Bronchial epithelial cell (primary cell): ENCODE measurements at regions not wholly inside any gene's neighbourhood (a gene's known extent, or its start where the extent isn't known, plus 50 kb on each side); places are given as distances from the start of the nearest gene placed in this dataset.

ENCODE experiments used
- DNase-seq: peaks from one replicate; pipeline ENCODE4 v3.0.0-alpha.2; 2010; ENCODE audit warnings: low read depth
- FAIRE-seq: peaks from 2 replicates; lab custom pipeline; 2011; peaks lifted over from hg19 to GRCh38; lab: Jason Lieb, UNC
- H3K27me3 ChIP-seq: 2 replicates; pipeline ENCODE4 v1.5.1; 2011; ENCODE audit warnings: low read length; ENCODE audit not compliant: control insufficient read depth, insufficient read depth
- H3K36me3 ChIP-seq: 2 replicates; pipeline ENCODE4 v1.5.1; 2011; ENCODE audit warnings: low read length; ENCODE audit not compliant: control insufficient read depth, insufficient read depth
- H3K4me3 ChIP-seq: 2 replicates; pipeline ENCODE4 v1.5.1; 2011; ENCODE audit warnings: mild to moderate bottlenecking, low read depth, low read length, control low read depth
- TF ChIP-seq, protein P1 (sequence below): IDR thresholded peaks from 2 replicates; pipeline ENCODE4 v1.5.1; 2011; ENCODE audit warnings: mild to moderate bottlenecking, moderate library complexity, low read length, control low read depth, inconsistent platforms; ENCODE audit not compliant: insufficient read depth, severe bottlenecking

DNA sequence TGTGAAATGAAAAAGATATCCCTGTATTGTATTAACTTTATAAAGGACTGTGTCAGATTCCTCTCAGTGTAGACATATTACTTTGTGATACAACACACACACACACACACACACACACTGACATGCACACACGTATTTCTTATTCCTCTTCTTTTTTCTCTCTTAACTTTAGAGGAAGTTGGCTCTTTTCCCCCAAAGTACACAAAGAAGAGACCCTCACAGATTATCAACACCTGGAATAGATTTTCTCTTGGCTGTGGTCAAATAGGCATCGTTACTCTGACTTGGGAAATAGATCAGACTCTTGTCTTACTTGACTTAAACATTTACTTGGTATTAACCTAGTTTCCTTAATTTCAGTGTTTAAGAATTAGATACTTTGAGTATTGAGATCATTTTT lies 792.8 kb downstream of the ADGRL2 start:
- Histone ChIP-seq H3K27me3 (no peaks in the 10 kb centered on the region), H3K4me3 (no peak overlapping the region), H3K36me3 (no peaks in the 10 kb centered on the region)
- TF ChIP-seq, protein P1, sequence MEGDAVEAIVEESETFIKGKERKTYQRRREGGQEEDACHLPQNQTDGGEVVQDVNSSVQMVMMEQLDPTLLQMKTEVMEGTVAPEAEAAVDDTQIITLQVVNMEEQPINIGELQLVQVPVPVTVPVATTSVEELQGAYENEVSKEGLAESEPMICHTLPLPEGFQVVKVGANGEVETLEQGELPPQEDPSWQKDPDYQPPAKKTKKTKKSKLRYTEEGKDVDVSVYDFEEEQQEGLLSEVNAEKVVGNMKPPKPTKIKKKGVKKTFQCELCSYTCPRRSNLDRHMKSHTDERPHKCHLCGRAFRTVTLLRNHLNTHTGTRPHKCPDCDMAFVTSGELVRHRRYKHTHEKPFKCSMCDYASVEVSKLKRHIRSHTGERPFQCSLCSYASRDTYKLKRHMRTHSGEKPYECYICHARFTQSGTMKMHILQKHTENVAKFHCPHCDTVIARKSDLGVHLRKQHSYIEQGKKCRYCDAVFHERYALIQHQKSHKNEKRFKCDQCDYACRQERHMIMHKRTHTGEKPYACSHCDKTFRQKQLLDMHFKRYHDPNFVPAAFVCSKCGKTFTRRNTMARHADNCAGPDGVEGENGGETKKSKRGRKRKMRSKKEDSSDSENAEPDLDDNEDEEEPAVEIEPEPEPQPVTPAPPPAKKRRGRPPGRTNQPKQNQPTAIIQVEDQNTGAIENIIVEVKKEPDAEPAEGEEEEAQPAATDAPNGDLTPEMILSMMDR = no peak
- no peak for FAIRE-seq
- no peak for DNase-seq

DNA sequence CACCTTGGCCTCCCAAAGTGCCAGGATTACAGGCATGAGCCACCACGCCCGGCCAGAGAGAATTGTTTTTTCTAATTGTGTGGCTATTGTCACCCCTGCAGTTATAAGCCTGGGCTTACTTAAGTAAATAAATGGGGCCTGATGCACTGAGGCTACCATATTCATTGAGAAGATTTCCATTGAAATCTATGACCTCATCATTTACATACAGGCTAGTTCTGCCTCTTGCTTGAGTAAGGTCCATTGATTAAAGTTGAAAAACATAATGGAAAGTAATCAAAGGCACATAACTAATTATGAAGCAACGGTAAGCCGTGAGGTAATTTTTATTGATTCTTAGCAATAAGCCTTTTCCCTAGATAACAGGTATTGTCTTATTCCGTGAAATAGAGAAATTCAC lies 788.9 kb downstream of the ADGRL2 start:
- Histone ChIP-seq H3K27me3 (no peaks in the 10 kb centered on the region), H3K36me3 (no peaks in the 10 kb centered on the region), H3K4me3 (no peak overlapping the region)
- TF ChIP-seq, protein P1 = no peak
- DNase-seq (no peak), FAIRE-seq (no peak)

DNA sequence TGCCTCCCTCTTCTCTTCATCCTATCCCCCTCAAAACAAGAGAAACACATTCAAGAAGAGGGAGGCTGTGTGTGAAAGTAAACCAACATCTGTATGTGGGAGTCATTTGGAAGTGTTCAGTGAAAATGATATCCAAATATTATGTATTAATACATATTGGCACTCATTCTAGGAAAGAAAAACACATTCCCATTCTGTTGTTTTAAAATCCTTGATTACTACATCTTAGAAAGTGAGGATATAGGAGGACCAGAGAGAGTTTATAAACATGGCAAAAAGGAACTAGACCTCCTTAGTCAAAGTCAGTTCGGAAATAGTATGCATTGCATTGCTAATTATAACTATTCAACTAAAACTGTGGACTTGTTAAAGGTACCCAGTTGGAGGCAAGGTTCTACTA lies 786.6 kb downstream of the ADGRL2 start:
- TF ChIP-seq, protein P1 = no peak
- FAIRE-seq (no peak), DNase-seq (no peak)
- H3K36me3 ChIP-seq = no peaks in the 10 kb centered on the region
- H3K27me3 ChIP-seq = no peaks in the 10 kb centered on the region
- H3K4me3 ChIP-seq = no peak overlapping the region

DNA sequence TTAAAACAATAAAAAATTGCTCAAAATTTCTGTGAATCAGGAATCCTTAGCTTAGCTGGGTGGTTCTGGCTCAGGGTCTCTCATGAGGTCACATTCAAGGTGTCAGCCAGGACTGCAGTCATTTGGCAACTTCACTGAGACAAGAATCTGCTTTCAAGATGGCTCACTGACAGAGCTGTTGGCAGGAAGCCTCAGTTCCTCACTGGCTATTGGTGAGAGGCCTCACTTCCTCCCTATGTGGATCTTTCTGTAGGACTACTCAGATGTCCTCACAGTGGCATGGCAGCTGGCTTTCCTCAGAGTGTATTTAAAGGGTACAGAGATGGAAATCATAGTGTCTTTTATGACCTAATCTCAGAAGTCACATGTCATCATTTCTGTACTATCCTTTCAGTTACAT lies 785.7 kb downstream of the ADGRL2 start:
- H3K27me3 ChIP-seq = no peaks in the 10 kb centered on the region
- FAIRE-seq (no peak), DNase-seq (no peak)
- TF ChIP-seq, protein P1 = no peak
- no peak overlapping the region for H3K4me3 ChIP-seq
- no peaks in the 10 kb centered on the region for H3K36me3 ChIP-seq

DNA sequence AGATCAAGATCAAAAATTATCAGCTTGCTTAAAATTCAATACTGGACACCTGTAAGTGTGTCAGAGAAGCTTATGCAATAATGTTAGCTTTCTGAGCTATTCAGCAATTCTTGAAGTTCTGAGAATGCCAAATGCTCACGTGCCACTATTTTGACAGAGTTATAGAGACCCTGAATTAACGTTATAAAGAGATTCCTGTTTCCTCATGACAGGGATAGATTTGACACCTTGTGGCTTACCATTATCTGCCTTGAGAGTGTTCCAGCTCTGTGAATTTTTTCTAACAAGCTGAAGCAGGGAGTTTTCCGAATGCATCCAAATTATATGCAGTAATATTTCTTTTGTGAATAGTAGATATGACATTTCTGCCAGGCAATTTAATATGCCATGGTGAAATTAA lies 781.6 kb downstream of the ADGRL2 start:
- FAIRE-seq = no peak

DNA sequence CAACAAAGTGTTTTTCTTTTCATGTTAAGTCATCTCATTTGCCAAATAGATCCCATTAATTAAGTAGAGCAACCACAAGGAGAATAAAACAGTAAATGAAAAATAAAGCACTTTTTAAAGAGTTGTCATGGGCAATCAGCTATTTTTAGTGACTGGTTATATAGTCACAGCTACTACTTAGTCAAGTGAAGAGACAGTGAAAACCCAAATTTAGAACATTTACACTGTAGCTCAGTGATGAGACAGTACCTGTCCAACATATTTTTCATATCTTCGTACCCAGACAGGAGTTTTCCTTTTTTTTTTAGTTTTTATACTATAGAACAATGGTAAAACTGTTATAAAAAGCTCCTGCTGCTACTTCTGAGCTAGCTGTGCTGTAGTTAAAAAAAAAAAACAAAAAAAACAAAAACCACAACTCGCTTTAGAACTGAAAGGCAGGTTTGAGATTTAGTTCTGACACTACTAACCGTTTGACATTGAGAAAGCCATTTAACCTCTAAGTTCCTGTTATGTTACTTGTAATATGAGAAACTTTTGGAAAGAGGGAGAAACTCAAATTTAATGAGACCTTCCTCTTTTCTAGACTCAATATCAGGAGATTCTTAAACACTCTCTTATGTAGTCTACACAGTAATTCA lies 777.5 kb downstream of the ADGRL2 start:
- DNase-seq = no peak
- H3K36me3 ChIP-seq = no peaks in the 10 kb centered on the region
- no peaks in the 10 kb centered on the region for H3K27me3 ChIP-seq
- no peak for FAIRE-seq
- no peak overlapping the region for H3K4me3 ChIP-seq
- TF ChIP-seq, protein P1 = no peak

More for the DNA sequence above, 781.6 kb downstream of the ADGRL2 start:
- no peak overlapping the region for H3K4me3 ChIP-seq
- DNase-seq = no peak
- TF ChIP-seq, protein P1 = no peak
- no peaks in the 10 kb centered on the region for H3K36me3 ChIP-seq
- H3K27me3 ChIP-seq = no peaks in the 10 kb centered on the region
